ENCODE measurements at regions not wholly inside any gene's neighbourhood (a gene's known extent, or its start where the extent isn't known, plus 50 kb on each side); places are given as distances from the start of the nearest gene placed in this dataset.

DNA sequence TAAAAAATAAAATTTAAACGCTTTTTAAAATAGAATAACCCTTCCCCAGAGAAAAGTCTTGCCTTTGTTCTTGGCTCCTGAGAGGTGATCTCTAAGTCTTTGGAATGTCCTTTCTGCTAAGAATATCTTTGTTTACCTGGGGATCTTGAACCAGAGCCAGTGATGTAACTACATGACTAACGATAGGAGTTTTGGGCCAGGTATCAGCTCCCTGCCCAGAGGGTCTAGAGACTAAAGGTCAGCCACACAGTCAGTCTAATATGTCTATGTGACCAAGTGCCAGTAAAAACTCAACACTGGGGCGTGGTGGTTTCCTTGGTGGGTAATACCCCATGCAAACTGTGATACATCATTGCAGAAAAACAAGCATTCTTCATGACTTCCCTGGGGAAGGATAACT, 1351.9 kb upstream of the C9orf72 start:
- TF ChIP-seq, protein P1, sequence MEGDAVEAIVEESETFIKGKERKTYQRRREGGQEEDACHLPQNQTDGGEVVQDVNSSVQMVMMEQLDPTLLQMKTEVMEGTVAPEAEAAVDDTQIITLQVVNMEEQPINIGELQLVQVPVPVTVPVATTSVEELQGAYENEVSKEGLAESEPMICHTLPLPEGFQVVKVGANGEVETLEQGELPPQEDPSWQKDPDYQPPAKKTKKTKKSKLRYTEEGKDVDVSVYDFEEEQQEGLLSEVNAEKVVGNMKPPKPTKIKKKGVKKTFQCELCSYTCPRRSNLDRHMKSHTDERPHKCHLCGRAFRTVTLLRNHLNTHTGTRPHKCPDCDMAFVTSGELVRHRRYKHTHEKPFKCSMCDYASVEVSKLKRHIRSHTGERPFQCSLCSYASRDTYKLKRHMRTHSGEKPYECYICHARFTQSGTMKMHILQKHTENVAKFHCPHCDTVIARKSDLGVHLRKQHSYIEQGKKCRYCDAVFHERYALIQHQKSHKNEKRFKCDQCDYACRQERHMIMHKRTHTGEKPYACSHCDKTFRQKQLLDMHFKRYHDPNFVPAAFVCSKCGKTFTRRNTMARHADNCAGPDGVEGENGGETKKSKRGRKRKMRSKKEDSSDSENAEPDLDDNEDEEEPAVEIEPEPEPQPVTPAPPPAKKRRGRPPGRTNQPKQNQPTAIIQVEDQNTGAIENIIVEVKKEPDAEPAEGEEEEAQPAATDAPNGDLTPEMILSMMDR (IDR thresholded peaks at IDR 0.05; ENCODE audit: low read depth, low read length): no peak
- no peak overlapping the region for H3K4me3 ChIP-seq (ENCODE audit: low read depth, low read length)

DNA sequence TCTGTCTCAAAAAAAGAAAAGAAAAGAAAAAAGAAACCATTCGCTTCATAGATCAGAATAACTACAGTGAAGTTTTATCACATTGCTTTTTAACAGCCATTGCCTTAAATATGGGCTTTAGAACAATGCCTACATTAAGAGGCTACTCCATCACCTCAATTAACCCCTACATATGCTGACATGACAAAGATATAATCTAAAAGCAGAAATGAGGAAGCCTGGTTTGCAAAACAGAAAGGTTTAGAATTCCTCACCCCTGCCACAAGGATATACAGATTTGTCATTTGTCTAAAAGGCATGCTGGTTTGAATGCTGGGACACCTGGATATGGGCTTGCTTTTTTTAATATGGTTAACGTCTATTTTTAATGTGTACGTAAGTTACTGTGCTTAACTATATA, 1353.0 kb upstream of the C9orf72 start:
- TF ChIP-seq, protein P1 (IDR thresholded peaks at IDR 0.05; ENCODE audit: low read depth, low read length): no peak

DNA sequence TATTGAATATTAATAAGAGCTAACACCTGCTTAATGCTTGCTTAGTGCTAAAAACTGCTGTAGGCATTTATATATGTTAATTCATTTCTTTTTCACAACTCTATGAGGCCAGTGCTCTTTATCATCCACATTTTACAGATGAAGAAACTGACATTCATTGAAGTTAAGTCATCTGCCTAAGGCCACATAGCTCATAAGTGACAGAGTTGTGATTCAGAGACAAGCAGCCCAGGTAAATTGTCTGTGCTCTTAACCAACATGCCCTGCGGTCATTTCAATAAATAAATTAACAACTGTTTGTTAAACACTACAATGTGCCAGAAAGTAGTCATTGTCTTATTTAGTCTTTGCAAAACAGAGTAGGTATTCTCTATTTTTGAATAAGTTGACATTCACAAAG, 1354.4 kb upstream of the C9orf72 start:
- TF ChIP-seq, protein P1 (IDR thresholded peaks at IDR 0.05; ENCODE audit: low read depth, low read length): no peak
- no peak overlapping the region for H3K4me3 ChIP-seq (ENCODE audit: low read depth, low read length)

More for the DNA sequence above, 1353.0 kb upstream of the C9orf72 start:
- H3K4me3 ChIP-seq (ENCODE audit: low read depth, low read length): no peak overlapping the region

DNA sequence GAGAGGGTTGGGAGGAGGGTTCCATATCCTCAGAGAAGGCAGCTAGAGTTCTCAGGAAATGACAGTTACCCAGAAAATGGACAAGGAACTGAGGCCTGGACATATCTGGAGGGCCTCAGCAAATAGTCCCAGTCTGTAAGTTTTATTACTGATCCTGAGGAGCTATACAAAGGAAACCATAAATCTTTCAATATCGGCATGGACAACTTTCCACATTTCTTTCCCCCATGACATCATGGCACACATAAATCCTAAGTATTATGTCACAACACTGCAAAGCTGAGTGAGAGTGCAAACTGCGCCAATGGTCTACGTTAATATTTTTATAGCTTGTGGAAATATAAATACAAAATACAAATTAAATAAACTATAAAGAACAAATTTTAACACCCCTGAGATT, 1356.2 kb upstream of the C9orf72 start:
- TF ChIP-seq, protein P1 (IDR thresholded peaks at IDR 0.05; ENCODE audit: low read depth, low read length): no peak
- H3K4me3 ChIP-seq (ENCODE audit: low read depth, low read length): no peak overlapping the region

DNA sequence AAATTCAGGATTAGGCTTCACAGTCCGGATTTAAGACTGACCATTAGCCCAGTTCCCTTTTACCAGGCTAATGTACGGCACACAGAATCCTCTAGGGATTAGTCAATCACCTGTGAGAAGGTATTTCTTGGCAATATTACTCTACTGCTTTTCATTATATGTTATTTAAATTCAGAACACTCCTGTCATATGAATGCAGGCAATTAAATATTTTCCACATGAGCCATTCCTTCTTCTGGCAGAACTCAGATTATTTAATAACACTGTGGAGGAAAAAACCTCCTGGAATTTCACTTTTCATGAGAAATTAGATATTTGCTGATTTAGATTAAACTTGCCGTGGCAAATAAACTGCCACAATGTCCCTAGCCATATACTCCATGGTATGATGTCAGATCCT, 1357.5 kb upstream of the C9orf72 start:
- no peak overlapping the region for H3K4me3 ChIP-seq (ENCODE audit: low read depth, low read length)
- TF ChIP-seq, protein P1 (IDR thresholded peaks at IDR 0.05; ENCODE audit: low read depth, low read length): no peak

DNA sequence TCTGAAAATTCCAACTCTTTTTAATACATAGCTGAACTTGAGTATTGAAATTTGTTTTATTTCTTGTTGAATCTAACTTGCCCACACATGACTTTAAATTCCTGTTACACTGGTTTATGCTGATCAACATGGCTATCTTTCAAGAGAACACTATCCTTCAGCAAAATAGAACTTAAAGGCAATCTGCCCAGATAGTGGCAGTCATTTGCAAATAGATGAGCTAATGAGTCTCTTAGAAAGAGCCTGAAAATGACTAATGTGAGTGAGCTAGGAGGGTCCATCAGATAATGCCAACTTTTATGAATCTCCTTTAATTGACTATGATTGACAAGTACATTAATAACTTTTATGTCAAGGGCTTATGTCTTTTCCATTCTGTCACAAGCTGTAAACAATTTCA, 1360.8 kb upstream of the C9orf72 start:
- TF ChIP-seq, protein P1 (IDR thresholded peaks at IDR 0.05; ENCODE audit: low read depth, low read length): no peak

DNA sequence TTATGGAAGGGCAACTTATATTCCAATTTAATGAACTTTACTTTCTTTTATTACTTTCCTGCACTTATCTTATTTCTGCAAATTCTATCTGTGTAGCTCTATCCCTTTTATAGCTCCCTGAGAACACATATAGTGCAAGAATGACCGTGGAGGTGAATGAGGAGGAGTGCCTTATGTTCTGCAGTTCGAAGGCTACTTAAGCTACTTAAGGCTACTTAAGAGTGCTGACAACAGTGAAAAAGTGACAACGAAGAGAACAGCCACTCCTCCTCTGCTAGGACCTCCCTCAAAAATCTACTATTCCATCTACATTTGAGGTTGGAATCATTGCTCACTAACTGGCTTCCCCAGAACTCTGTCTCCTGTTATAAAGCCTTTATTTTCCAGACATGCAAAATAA, 1365.7 kb upstream of the C9orf72 start:
- TF ChIP-seq, protein P1 (IDR thresholded peaks at IDR 0.05; ENCODE audit: low read depth, low read length): no peak
- H3K4me3 ChIP-seq (ENCODE audit: low read depth, low read length): no peak overlapping the region

More for the DNA sequence above, 1360.8 kb upstream of the C9orf72 start:
- H3K4me3 ChIP-seq (ENCODE audit: low read depth, low read length): no peak overlapping the region

All from WI38 (cell line).